Right renal cortex interstitium (tissue), 3 donors: ENCODE measurements at regions not wholly inside any gene's neighbourhood (a gene's known extent, or its start where the extent isn't known, plus 50 kb on each side); places are given as distances from the start of the nearest gene placed in this dataset.

ENCODE experiments used
- DNase-seq, 3 donors: peaks; one replicate each; pipeline ENCODE4 v3.0.0-alpha.2; 2013; ENCODE audit warnings: low read depth in 3 of 3, low spot score in 2 of 3

DNA sequence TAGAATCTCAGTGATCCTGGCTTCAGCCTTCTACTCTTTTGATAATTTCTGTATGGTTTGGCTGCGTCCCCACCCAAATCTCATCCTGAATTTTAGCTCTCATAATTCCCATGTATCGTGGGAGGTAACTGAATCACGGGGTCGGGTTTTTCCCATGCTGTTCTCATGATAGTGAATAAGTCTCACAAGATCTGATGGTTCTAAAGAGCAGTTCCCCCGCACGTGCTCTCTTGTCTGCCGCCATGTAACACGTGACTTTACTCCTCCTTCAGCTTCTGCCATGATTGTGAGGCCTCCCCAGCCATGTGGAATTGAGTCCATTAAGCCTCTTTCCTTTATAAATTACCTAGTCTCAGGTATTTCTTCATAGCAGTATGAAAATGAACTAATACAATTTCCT is 507.2 kb downstream of the CDH26 start:
- DNase-seq: no peak

DNA sequence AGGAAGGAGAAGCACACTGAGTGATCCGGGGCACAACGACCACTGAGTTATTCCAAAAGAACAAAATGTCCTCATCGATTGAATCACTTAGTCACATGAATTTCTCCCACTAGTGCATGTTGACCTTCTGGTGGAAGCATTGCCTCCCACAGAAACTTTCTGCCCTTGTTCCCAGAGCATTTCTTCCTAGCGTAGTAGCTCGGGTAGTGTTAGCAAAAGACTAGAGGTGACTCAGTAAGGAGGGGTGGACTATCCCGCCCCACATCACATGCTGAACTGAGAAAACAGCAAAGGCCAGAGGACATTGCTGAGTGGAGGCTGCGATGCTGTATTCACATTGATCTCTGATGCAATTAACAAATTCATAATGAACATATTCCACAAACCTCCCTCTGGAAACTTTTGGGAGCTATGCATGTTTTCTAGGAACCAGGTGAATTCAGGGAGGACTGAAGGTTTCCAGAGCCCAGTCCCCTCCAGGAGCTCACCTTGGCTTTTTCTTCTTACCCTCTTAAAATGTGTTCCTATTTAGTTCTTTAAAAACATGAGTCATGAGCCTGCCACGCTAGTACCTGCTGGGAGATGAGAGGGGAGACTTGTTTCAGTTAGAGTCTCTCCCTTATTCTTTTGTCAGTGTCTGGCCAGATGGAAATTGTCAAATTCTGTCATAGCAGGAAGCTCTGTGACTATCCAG is 507.9 kb downstream of the CDH26 start:
- DNase-seq: no peak

DNA sequence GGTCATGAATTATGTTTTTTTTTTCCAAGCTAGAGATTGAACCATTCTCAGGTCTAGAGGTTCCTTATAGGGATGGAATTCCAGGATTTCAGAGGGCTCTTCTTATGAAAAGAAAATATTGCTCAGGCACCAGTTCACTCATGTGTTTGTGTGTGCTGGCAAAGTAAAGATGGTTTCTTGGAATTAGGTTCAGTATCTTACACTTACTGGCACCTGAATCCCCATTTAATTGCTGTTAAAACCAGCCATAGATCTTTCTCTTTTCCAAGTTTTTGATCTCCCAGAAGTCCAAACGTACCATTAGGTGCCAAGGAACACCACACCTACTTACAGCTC is 508.4 kb downstream of the CDH26 start:
- DNase-seq: no peak

DNA sequence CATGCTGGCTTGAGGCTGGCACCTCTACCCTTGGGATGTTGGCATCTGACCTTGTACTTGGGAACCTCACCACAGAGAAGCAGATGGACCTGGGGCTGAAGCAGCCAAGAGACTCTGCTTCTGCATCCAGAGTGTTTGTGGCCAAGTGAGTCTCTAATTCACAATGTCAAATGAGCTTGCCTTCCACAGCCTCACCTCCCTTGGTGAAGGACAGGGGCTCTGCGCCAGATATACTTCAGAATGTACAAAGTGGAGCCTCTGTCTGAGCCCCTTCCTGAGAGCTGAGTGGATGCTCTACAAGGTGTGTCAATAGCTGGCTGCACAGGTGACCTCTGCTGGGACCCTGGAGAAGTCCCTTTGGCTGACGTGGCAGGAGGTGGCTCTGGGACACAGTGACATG is 508.9 kb downstream of the CDH26 start:
- no peak for DNase-seq

DNA sequence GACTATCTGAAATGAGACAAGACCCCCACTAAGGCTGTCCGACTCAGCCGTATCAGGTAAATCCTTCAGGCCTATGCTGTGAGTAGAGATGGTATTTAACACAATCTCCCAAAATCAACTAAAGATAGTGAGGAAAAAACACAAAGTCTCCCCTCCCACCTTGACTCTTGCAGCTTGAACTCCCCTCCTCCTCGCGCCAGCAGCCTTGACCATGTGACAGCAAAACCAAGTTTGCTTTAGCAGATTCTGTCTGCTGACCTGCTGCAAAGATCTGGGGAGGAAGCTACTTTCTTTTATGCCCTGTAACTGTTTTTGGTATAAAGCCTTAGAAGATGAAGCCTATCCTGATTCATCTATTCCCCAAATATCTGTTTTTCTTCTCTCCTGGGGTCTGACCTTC is 509.5 kb downstream of the CDH26 start:
- DNase-seq: no peak

DNA sequence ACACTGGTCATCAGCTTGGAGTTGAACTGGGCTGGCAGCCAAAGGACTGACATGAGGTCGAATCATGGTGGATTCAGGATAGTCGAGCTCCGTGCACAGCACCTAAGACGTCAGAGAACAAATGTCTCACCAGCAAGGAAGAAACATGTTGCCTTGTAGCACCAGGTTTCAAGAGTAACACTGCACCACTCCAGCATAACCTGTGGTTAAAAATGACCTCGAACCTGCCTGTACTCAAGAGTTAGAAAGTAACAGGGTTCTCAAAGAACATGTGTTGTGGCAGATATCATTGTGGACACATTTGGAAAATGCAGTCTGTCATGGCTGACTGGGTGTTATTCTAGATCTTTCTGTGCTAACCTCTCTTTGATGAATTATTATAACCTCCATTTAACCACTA is 511.6 kb downstream of the CDH26 start:
- DNase-seq: no peak

DNA sequence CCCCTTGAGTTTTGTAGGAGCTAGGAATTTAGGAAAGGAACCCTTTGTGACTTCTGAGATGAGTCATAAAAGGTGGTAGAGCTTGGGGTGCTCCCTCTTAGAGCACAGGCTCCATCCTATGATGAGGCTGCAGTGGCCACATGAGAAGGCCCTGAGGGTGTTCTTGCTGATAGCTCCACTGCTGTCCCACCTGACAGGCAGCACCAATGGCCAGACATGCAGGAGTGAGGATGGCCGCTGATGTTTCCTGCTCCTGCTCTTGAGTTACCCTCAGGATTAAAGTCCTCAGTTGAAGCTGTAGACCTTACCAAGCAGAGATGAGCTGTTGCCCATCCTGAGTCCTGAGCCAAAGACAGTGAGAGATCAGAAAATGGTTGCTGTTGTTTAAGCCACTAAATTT is 512.1 kb downstream of the CDH26 start:
- DNase-seq: no peak

DNA sequence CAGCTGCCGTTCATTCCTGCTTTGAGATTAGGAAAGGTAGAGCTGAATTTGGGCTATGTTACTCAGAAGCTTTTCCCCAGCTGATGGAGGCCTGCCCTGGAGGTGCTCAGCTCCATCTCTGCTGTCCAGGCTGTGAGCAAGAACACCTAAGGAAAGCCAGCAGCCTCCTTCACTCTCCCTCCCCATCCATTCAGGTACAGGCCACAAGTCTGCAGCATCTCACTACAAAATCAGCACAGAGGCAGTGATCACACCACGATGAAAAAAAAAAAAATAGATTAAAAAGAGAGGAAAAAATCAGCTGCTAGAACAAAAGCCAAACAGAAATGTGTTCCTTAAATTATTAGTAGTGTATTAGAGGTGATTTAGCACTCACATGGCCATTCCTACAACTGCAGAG is 515.0 kb downstream of the CDH26 start:
- DNase-seq: no peak

DNA sequence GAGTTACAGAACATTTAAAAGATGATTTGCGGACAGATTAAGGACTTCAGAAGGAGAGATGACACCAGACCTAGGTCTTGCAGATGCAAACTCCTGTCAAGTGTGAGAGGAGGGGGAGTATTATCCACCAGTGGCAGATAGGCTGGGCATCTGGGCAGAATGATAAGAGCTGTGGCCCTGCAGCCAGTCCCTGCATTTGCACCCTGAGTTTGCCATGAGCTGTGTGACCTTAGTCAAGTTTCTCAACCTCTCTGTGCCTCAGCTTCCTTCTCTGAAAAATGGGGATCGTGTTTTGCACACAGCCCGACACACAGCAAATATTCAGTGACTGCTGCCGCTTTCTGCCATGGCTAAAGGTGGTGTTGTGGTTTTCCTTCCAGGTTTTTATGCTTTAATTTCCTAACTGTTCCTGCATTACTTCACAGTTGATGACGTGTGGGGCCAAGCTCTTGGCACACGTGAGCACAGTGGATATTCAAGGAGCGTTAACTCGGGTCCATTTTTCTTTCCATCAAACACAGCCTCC is 516.2 kb downstream of the CDH26 start:
- no peak for DNase-seq

DNA sequence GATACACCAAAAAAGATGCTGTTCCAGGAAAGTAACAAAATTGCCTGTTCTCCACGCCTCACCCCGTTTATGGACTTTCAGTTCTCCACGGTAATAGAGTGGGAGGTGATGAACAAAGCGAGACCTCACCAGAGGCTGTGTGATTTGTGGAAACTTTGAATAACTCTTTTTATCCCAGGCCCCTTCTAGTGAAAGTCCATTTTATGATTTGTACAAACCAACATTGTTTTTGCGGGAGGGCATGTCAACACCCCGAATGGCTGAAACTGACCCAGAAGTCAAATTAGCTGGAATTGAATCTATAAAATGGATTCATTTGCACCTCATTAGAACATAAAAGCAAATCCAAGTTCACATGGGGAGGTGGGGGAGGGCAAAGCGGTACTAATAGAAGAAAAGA is 517.8 kb downstream of the CDH26 start:
- DNase-seq: no peak

DNA sequence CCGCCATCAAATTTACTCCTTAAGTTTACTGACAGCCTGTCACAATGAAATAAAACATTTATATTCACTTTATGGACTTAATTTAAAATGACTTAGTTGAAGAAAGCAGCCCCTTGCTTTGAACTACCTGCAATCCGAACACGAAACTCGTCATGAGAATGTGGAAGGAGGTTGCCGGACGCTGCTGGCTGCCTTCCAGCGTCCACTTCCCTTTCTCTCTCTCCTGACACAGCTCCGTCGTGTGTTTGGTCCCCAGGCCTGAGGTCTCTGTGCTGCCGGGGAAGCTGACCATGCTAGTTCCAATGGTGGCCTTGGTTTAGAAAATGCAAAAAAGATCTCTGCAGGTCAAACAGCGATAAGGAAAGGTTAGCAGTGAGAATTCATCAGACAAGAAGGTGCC is 519.7 kb downstream of the CDH26 start:
- no peak for DNase-seq

DNA sequence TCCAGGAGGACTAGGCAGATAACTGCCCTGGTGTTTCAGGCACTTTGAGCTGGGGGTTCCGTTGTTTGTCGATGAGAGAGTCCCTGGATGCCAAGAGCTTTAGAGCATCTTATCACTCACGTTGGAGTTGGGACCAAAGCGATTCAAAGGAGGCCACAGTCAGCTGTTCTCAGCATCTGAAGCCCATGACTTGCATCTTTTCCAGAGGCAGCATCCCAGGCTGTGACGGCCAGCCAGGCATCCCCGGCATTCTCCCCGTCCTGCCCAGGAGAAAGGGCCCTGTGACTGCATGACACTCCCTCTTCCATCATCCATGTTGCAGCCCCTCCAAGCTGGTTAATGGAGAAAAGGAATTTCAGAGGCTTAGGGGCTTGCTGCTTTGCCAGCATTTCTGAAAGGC is 520.3 kb downstream of the CDH26 start:
- DNase-seq: no peak

DNA sequence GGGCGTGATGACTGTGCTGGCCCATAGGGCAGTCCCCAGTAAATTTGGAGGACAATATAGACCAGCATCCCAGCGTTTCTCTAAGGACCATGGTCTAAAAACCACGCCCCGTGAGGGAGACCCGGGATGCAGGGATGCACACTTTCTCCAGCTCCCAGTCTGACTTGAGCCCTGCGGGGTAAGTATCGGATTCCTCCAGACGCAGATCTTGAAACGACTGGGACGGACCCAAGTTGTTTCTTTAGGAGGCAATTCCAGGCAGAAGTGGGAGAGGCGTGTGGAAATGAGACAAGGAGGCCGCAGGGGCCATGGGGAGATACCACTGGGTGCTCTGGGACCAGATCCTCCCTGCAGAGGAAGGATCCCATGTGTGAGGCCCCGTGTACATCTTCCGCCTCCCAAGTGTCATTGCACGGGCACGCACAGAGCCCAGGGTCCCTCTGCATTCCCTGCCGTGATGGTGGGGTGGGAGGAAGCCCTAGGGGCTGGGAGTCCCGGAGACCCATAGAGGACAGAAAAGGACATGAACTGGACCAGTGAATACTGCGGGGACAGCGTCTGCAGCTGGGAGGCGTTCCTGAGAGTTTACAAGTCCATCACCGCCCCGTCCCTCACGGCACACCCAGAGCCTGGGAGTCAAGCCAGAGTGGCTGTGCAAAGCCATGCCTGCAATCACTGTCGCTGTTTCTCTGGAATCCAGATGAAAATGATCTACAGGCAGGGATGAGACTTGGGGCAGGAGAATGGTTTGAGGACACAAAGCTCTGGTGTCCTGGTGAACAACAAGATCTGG is 522.9 kb downstream of the CDH26 start:
- no peak for DNase-seq

DNA sequence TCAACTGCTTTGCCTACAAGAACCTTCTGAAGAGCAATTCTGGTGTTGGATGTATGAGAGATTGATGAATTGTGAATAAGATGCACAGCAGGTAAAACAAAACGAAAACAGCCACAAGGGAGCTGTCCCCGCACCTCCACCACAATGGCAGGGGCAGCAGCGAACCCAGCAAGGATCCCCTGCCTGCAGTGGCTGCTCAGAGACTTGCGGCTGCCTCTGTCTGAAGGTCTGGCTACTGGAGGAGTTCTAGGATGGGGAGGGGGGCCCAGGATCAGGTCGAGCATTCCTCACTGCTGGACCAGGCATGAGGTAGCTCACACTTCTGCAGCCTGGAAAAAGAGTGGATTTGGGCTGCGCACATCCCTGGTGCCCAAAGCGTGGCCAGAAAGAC is 523.5 kb downstream of the CDH26 start:
- no peak for DNase-seq

DNA sequence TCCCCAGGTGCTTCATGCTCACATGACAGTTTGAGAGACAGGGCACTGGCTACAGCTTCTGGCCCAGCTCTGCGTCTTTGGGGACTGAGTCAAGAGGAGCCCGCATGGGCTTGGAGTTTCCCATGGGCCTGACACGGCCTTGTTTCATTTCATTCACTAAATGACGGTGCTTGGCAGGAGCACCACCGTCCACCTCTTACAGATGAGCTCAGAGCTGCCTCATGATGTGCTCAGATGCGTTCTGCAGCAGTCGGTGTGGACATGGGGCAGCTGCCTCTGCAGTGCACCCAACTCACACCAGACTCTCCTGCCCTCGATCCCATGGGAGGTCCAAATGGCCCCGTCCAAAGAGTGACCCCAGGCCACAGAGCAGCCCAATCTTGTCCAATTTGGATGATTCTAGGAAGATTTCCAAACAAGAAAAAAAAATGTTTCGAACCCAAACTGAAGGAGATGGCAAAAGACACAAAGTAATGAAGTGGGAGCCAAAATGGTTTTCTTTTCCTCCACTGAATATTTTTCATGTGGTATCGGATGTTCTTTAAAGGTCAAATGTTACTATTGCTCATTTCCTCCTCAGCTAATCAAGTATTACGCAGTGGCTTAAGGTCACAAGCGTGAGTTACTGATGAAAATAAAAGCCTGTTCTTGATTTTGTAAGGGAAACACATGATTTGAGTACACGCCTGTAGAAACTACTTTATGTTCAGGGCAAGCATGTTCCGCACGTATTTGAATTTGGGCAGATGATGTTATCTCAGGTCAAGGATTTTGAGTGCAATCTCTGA is 524.2 kb downstream of the CDH26 start:
- DNase-seq: no peak

DNA sequence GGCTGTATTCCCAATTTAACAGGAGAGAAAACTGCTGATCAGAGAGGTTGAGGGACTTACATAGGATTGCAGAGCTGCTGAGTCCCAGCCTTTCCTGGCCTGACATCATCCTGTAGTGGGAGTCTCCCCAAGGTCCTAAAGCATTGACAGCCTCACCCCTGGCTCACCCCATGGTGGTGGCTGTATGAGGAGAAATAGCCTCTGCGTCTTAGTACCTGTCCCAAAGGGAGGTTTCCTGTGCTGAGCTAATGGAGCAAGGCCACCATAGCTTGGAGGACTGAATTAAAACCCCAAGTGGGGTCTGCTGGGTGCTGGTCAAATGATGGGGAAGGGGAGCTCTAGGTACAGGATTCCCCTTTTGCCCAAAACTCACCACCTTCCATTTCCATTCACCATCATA is 525.1 kb downstream of the CDH26 start:
- DNase-seq: no peak

DNA sequence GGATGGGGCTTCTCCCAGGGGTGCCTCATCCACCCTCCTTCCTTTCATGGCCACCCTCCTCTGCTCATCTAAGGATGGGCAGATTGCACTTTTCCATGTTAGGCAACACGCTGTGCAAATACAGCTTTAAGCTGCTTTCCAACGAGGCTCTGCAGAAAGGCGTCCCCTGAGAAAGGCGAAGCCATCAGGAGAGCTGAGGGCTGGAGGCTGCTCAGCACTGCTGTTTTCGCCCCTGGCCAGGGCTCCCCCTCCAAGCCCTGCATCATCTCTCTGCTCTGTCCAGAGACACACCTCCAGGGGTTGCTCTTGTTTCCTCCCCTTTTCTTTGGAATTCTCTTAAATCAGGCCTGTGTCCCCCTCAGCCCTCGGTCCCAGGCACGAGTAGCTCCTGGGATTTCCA is 526.1 kb downstream of the CDH26 start:
- no peak for DNase-seq

DNA sequence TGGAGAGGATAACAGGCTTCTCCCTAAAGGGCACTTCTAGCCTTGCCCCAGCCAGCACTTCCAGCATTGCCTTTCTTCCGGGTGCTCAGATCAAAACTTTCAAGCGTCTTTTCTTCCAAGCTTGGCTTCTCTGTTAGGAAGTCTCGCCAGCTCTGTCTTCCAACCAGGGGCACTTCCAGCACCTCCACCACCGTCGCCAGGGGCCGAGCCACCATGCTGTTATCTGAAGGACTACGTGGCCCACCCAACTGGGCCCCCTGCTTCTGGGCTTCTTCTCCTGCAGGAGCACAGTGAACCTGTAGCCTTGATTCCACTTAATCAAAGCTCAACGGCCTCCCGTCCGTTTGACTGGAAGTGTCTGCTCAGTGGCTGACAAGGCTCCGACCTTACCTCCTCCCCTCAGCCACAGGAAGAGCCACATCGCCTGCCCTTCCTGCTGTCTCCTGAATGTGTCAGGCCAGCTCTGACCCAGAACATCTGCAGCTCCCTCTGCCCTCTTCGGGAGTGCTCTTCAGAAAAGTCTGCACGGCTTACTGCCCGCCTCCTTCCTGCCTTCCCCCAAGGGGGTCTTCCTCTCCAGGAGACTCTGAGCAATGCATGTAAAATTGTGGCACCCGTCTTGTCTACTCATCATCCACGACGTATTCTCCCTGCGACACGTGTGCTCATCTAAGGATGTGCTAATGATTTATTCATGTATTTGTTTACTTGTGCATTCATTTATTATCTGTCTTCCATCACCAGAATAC is 527.0 kb downstream of the CDH26 start:
- no peak for DNase-seq

DNA sequence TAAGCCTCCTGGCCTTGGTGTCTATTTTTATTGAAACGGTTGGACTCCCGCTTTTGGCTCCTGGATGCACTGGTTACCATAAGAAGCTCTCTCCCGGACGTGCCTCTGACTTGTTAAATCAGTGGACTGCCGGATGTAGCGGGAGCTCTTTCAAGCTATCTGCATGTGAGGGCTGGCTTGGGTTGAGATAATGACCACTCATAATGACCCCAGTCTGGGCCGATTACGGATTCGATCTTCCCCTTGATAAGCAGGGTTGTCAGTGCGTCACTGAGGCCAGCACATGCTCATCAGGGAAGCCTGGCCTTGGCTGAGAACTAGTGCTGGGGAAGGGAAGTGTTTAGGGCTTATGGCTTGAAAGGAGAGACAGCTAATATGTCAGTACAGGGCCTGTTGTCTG is 528.1 kb downstream of the CDH26 start:
- no peak for DNase-seq

DNA sequence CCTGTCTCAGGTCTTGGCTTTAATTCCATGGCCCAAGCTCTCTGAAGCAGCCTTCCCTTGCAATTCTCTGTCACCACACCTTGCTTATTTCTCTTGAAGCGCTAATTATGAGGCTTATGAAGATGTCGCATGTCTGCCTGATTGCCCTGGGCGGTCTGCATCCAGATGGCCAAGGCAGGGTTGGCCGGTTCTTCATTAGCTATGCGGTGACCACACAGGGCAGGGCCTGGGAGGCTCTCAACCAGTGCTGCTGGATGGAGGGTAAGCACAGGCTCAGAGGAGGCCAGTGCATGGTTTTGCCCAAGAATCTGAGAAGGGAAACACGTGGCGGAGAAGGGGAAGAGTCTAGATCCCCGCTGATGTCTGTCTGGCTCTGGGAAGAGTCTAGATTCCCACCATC is 528.7 kb downstream of the CDH26 start:
- DNase-seq: no peak
